K562 (cell line): ENCODE measurements at regions not wholly inside any gene's neighbourhood (a gene's known extent, or its start where the extent isn't known, plus 50 kb on each side); places are given as distances from the start of the nearest gene placed in this dataset.

Experiments
- ATF1 ChIP-seq, 2 experiments: fragments of 450-650 bp in 1 of 2; IDR thresholded peaks; 2 replicates each; pipeline ENCODE4 v1.6.1; 2016; ENCODE audit warnings: missing compliant biosample characterization in 1 of 2, missing genetic modification characterization in 1 of 2
- CBFB ChIP-seq: sonication (generic); formaldehyde crosslinking; IDR thresholded peaks from 2 replicates; pipeline ENCODE4 v1.4.0; 2020; ENCODE audit warnings: mild to moderate bottlenecking, missing genetic modification reagents
- CEBPB ChIP-seq: fragments of 450-650 bp; IDR thresholded peaks from 2 replicates; pipeline ENCODE4 v1.6.1; 2016; ENCODE audit warnings: missing genetic modification characterization, missing compliant biosample characterization
- CTCF ChIP-seq, 3 experiments: IDR thresholded peaks in 2 of 3; conservative IDR thresholded peaks in 1 of 3; 2 replicates each; pipeline ENCODE4 v1.5.1; 2011 to 2012; ENCODE audit warnings: low read length in 3 of 3, mild to moderate bottlenecking in 3 of 3, control low read depth in 2 of 3, improper control_type of control experiment in 1 of 3, inconsistent platforms in 1 of 3, low read depth in 1 of 3, mixed read lengths in 1 of 3, moderate library complexity in 1 of 3; ENCODE audit not compliant: insufficient read depth in 2 of 3
- MEF2D ChIP-seq: conservative IDR thresholded peaks from 2 replicates; pipeline ENCODE4 v1.6.1; 2016; ENCODE audit warnings: low read depth, missing genetic modification characterization, missing compliant biosample characterization
- NR3C1 ChIP-seq: sonication (generic); formaldehyde crosslinking; IDR thresholded peaks from 2 replicates; pipeline ENCODE4 v1.8.1; 2022; ENCODE audit warnings: missing genetic modification reagents
- NRF1 ChIP-seq, 2 experiments: fragments of 450-650 bp; IDR thresholded peaks in 1 of 2; conservative IDR thresholded peaks in 1 of 2; 2 replicates each; pipeline ENCODE4 v1.6.1; 2014; ENCODE audit warnings: mild to moderate bottlenecking in 2 of 2
- POLR2A ChIP-seq: fragments of 450-650 bp; conservative IDR thresholded peaks from 2 replicates; pipeline ENCODE4 v1.6.1; 2016
- POLR2AphosphoS5 ChIP-seq: IDR thresholded peaks from 2 replicates; pipeline ENCODE4 v1.6.1; 2011; ENCODE audit warnings: mild to moderate bottlenecking, low read depth, low read length, moderate library complexity; ENCODE audit not compliant: control insufficient read depth, insufficient read depth
- PRPF4 ChIP-seq: fragments of 200-400 bp; formaldehyde crosslinking; IDR thresholded peaks from one replicate; pipeline ENCODE4 v1.6.1; 2017; ENCODE audit warnings: low read length, low read depth, mild to moderate bottlenecking; ENCODE audit not compliant: insufficient read depth, poor library complexity, severe bottlenecking
- STAT5B ChIP-seq: fragments of 250-450 bp; sonication (Bioruptor Pico); IDR thresholded peaks from 2 replicates; pipeline ENCODE4 v1.8.0; 2021; ENCODE audit warnings: mild to moderate bottlenecking, inconsistent platforms
- ZBTB7A ChIP-seq: IDR thresholded peaks from 2 replicates; pipeline ENCODE4 v1.6.1; 2011; ENCODE audit warnings: low read depth, mild to moderate bottlenecking, low read length, moderate library complexity, borderline replicate concordance; ENCODE audit not compliant: control insufficient read depth
- ZNF3 ChIP-seq: fragments of 250-450 bp; sonication (Bioruptor Pico); IDR thresholded peaks from 2 replicates; pipeline ENCODE4 v1.5.0; 2021; ENCODE audit warnings: mild to moderate bottlenecking, moderate library complexity

GRCh38 chr14:42368234-42368633 is 761.6 kb downstream of the LRFN5 start:
- TF ChIP-seq PRPF4 (no peak), CTCF (IDR thresholded peaks at IDR 0.05 in 2 of 3, conservative IDR thresholded peaks at IDR 0.05 in 1 of 3; ENCODE audit: insufficient read depth in 2 of 3, low read depth in 1 of 3, low read length in 3 of 3) (no peak), POLR2AphosphoS5 (no peak), POLR2A (no peak), STAT5B (CRISPR knock-in tag) (no peak), MEF2D (no peak), CBFB (no peak), ATF1 (CRISPR knock-in tag; IDR thresholded peaks at IDR 0.05) (no peak), ATF1 (tag; IDR thresholded peaks at IDR 0.05) (no peak), ZNF3 (CRISPR knock-in tag) (no peak), NR3C1 (CRISPR knock-in tag) (no peak), ZBTB7A (no peak), CEBPB (tag) (no peak), NRF1 (conservative IDR thresholded peaks at IDR 0.05 in 1 of 2, IDR thresholded peaks at IDR 0.05 in 1 of 2) (no peak)
